IPS-NIHi11 (cell line): ENCODE measurements at regions not wholly inside any gene's neighbourhood (a gene's known extent, or its start where the extent isn't known, plus 50 kb on each side); places are given as distances from the start of the nearest gene placed in this dataset.
"Not testable (repeated sequence)": the region's sequence is repeated elsewhere in the genome, so short reads cannot be mapped to it uniquely, and the experiment has no call there.

Experiments used
- DNase-seq: peaks from one replicate; pipeline ENCODE4 v3.0.0; 2012; ENCODE audit warnings: mixed read lengths, low spot score

- no peak for DNase-seq
Observed at GRCh38 chr5:112472614-112473013, 53.5 kb upstream of the EPB41L4A start.

- no peak for DNase-seq
Observed at GRCh38 chr5:112473989-112474388, 54.9 kb upstream of the EPB41L4A start.

DNA sequence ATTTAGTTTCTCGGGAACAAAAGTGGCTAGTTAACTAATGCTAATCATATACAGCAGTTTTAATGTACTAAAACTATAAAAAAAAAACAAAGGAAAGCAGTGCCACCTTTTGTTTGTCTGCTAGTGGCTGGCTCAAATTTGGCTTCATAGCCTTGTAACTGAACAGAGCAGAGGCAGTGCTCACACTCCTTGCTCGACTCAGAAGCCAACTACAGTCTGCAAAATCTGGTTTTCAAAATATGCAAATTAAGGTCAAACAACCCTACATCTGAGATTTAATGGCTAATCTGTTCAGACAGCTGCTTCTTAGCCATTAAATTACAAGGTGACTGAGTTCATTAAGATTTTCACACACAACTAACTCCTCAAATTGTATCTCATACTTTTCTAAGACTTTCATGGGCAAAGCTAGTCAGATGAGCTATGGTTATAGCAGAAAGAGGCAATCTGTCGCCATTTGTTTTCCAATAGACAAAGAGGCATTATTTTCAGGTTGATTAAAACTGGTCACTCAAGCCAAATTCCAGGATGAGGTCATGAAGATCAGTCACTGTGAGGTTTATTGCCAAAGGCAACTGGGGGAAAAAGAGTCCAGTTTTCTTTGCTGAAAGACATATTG is 56.8 kb upstream of the EPB41L4A start:
- no peak for DNase-seq

DNA sequence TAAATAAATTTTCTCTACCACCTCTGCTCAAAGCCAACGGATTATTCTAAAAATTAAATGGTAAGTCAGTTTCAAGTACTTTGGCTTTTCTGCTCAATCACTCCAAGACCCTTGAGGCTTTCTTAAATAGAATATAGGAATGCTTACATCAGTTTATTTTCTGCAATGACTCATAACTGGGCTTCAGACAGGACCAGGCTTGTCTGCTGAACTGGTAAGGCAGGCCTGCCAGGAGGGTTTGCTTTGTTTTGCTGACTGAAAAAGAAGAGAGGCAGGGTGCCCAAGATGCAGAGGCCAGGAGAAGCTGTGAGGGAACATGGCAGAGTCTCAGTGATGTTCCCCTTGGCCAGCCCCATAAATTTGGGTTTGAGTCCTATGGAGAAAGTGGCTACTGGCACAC is 60.3 kb upstream of the EPB41L4A start:
- no peak for DNase-seq

GRCh38 chr5:112480501-112480900 is 61.4 kb upstream of the EPB41L4A start:
- DNase-seq: no peak

DNA sequence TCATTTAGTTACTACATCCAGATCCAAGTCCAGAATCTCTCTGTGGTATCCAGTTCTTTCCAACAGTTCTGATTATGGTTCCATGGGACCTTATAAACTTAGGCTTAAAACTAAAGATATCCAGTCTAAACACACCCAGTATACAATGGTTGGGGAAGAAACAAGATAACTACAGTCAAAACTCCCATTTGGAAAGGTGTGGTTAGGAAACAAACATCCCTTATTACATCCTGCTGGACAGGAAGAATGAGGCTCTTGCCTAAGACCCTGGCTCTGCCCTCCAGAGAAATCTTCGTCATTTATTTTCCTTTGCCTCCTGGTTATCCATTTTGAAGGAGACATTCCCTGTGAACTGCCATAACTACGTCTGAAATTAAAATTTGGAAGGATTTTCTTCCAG is 64.6 kb upstream of the EPB41L4A start:
- no peak for DNase-seq

- DNase-seq: no peak
Observed at GRCh38 chr5:112485934-112486355, 66.9 kb upstream of the EPB41L4A start.

- peak; percentile 30 for DNase-seq
Observed at GRCh38 chr5:112491257-112491656, 72.2 kb upstream of the EPB41L4A start.

DNA sequence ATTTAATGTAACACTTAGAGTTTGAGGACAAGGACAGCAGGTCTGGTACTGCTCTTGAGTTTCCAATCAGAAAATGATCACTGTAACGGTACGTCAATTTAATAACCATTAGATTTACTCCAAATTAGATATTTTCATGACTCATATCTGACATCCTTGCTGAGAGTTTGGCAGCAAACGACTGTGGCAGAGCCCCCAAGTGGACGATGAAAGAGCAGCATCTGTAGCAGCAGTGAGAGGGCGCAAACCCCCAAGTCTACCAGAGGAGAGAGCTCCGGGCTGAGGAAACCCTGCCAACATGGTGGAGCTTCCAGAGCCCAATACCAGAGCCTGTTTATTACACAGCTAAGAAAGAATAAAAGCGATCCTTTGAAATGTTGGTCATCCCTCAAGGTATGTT is 73.2 kb upstream of the EPB41L4A start:
- DNase-seq: peak; percentile 77

DNA sequence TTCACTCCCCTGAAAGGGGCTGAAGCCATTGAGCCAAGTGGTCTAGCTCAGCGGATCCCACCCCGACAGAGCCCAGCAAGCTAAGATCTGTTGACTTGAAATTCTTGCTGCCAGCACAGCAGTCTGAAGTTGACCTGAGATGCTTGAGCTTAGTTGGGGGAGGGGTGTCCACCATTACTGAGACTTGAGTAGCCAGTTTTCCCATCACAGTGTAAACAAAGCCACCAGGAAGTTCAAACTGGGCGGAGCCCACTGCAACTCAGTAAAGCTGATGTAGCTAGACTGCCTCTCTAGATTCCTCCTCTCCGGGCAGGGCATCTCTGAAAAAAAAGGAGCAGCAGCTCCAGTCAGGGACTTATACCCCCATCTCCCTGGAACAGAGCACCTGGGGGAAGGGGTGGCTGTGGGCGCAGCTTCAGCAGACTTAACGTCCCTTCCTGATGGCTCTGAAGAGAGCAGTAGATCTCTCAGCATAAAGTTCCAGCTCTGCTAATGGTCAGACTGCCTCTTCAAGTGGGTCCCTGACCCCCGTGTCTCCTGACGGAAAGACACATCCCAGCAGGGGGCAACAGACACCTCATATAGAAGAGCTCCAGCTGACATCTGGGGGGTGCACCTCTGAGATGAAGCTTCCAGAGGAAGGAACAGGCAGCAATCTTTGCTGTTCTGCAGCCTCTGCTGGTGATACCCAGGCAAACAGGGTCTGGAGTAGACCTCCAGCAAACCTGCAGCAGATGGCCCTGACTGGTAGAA is 84.8 kb upstream of the EPB41L4A start:
- not testable (repeated sequence) for DNase-seq

DNA sequence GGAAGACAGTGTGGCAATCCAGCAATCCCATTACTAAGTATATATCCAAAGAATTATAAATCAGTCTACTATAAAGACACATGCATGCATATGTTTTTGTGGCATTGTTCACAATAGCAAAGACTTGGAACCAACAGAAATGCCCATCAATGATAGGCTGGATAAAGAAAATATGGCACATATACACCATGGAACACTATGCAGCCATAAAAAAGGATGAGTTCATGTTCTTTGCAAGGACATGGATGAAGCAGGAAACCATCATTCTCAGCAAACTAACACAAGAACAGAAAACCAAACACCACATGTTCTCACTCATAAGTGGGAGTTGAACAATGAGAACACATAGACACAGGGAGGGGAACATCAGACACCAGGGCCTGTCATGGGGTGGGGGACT is 90.0 kb upstream of the EPB41L4A start:
- not testable (repeated sequence) for DNase-seq

GRCh38 chr5:112511920-112512319 is 92.8 kb upstream of the EPB41L4A start:
- no peak for DNase-seq

DNA sequence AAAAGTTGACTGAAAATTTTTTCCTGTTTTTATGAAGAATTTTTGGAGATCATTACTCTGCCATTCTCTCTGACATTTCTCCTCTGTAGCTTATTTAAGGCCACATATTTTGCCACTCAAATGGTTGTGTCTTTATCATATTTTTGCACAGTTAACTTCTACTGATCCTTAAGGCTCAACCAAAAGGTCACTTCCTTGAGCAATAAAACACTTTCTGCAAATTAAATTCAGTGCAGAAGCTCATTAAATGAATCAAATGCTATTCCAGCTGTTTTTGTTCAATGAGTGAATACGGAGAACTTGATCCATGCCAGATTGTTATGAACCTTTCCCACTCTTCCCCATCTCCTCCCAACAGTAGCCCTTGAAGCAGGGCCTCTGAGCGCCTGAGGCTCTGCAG is 93.8 kb upstream of the EPB41L4A start:
- DNase-seq: no peak

DNA sequence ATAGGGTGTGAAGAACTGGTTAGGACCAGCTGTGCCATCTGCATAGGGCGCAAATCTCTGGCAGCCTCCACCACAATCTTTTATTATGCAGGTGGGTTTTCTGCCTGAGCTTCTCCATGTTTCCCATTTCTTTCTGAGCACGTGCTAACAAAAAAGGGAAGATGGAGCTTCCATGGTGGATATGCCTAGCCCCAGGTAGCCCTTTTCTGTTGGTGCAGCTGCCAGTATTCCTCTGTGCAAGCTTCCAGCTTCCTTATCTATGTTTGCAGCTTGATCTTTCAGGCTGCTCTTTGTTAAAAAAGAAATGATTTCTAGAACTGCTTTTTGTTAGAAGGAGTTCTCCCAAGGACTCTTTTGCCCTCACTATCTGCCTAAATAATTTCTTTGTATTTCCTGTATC is 95.0 kb upstream of the EPB41L4A start:
- DNase-seq: no peak

DNA sequence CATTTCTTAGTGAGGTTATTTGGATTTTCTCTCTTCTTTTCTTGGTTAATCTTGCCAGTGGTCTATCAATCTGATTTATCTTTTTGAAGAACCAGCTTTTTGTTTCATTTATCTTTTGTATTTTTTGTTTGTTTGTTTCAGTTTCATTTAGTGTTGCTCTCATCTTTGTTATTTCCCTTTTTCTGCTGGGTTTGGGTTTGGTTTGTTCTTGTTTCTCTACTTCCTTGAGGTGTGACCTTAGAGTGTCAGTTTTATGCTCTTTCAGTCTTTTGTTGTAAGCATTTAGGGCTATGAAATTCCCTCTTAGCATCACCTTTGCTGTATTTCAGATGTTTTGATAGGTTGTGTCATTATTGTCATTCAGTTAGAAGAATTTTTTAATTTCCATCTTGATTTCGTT is 101.4 kb upstream of the EPB41L4A start:
- DNase-seq: not testable (repeated sequence)

GRCh38 chr5:112522891-112523673 is 104.0 kb upstream of the EPB41L4A start:
- not testable (repeated sequence) for DNase-seq

DNA sequence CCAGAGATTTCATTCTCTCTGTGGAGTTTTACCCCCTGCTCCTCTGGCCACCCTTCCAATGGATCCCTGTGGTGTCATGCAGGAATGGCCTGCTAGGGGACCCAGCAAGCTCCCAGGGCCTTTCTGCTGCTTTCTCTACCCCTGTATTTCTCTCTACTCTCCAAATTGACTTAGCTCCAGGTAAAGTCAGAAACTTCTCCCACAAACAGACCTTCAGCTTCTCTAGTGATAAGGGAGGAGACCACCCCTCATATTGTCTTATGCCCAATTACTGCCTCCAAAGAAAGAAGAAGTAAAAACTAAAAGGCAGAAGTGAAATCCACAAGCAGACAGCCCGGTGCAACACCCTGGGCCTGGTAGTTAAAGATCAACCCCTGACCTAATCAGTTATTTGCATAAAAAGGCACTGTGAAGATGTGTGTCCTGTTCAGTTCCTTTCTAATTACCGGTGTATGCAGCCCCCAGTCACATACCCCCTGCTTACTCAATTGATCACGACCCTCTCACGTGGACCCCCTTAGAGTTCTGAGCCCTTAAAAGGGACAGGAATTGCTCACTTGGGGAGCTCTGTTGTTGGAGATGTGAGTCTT is 104.7 kb upstream of the EPB41L4A start:
- DNase-seq: not testable (repeated sequence)

DNA sequence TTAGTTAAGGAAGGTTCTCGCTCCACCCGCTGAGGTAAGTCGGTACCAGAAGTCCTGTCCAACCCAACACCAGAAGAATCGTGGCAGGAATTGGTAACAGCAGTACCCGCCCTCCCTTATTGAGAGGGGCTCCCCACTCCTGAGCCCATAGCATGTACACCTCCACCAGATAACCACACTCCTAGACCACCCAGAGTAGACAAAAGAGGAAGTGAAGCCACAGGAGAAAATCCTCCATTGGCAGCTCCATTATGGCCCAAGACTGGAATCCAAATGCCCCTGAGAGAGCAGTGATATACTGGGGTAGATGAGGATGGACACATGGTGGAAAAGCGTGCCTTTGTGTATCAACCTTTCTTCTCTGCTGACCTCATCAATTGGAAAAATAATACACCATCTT is 106.1 kb upstream of the EPB41L4A start:
- DNase-seq: no peak

- no peak for DNase-seq
Observed at GRCh38 chr5:112528928-112529327, 109.9 kb upstream of the EPB41L4A start.

DNA sequence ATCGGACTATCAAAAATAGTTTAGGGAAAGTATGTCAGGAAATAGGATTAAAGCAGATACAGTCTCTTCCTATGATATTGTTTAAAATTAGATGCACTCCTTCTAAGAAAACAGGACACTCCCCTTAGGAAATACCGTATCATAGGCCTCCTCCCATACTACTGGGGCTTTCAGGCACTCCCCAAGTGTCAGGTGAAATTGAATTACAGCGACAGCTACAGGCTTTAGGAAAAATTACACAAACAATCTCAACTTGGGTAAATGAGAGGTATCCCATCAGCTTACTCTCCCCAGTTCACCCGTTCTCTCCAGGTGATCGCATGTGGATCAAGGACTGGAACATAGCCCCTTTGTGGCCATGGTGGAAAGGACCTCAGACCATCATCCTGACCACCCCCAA is 110.4 kb upstream of the EPB41L4A start:
- DNase-seq: peak; percentile 54

DNA sequence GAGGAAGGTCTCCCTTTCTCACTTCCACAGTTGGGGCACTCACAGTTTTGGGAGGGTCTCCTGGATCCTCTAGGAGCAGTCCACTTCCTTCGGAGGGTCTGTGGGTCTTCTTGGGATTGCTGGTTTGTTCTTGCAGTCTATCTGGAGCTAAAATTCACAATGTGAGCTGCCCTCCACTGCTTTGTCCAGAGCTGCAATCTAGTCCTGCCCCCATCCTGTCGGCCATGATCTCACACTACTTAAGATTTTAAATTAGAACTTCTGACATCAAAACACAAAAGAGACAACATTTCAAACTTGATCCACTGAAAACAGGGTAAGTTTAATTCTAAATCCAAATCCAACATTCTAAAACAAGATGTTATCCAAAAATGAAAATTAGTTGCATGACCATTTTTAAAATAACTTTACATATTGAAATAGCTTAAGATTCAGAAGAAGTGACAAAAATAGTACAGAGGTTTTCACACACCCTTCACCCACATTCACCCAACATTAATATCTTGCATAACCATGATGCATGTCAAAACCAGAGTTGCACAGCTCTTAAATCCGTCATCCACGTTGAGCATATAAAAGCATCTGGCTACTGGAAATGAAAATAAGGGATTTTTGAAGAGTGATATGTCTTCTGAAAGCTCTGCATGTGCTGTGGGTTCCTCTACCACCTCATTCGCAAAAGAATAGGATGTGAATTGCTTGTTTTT is 113.7 kb upstream of the EPB41L4A start:
- no peak for DNase-seq

DNA sequence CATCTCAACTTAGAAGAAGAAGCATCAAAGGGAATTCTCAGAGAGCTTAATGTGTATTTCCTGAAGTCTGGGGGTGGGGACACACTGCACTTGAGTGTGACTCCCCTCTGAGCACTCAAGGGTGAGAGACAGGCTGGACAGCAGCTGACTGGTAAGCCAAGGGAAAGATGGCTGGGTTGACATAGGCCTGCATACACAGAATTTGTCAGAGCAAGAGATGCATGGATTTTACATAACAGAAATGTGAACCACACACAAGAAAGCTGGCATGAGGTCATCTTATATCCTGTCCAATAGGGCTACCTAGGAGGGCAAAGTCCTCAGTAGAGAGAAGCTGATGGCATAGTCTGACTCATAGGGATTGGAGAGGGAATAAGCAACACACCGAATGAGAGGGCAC is 114.3 kb upstream of the EPB41L4A start:
- DNase-seq: peak; percentile 49
